ENCODE measurements at regions not wholly inside any gene's neighbourhood (a gene's known extent, or its start where the extent isn't known, plus 50 kb on each side); places are given as distances from the start of the nearest gene placed in this dataset.

DNA sequence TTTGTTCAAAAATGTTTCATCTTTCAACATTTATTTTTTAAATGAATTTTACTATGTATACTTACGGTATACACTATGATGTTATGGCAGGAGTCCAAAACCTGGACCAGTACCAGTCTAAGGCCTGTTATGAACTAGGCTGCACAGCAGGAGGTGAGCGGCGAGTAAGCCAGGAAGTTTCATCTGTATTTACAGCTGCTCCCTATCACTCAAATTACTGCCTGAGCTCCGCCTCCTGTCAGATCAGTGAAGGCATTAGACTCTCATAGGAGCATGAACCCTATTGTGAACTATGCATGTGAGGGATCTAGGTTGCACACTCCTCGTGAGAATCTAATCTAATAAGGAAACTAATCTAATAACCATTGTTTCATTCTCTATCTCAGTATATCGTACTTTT lies 715.5 kb upstream of the PTPRD start:
- WGBS, 2 experiments (ENCODE audit: extremely low coverage in 2 of 2, insufficient read length in 1 of 2): no CpG with 5 or more reads among the region's 6 CpGs
- no peak overlapping the region for H3K14ac ChIP-seq (replicated peaks; ENCODE audit: low read depth, low read length)
- dilution Hi-C loops (cut with HindIII; ENCODE audit: low sequenced_read_pairs, unreplicated experiment): no loop called here
- H2BK15ac ChIP-seq (ENCODE audit: low read depth, low read length): no peak overlapping the region
- H3K4me2 ChIP-seq (ENCODE audit: low read depth, low read length): no peak overlapping the region
- no peaks in the 10 kb centered on the region for H3K36me3 ChIP-seq (ENCODE audit: control insufficient read depth, insufficient read depth, low read length)
- H3K9me3 ChIP-seq (ENCODE audit: control insufficient read depth, insufficient read depth, low read length): peaks cover 2% of the 10 kb centered on the region; the same call in 1 of the 2 replicates
- H4K5ac ChIP-seq (ENCODE audit: low read depth, low read length): no peak overlapping the region
- in situ Hi-C loops (cut with MboI; ENCODE audit: low sequenced_read_pairs): no loop called here
- ATAC-seq (ENCODE audit: low read depth) (no peak), DNase-seq (no peak)
- H3K4ac ChIP-seq (ENCODE audit: low read depth, low read length): no peak overlapping the region
- intact Hi-C loops (cut with micrococcal nuclease): no loop called here
- no peak overlapping the region for H3K56ac ChIP-seq (ENCODE audit: extremely low read depth, insufficient read depth, low read length)
- no peaks in the 10 kb centered on the region for H3K4me1 ChIP-seq (ENCODE audit: control insufficient read depth, insufficient read depth, low read length)
- H3K27me3 ChIP-seq (ENCODE audit: control insufficient read depth, insufficient read depth, low read length): no peaks in the 10 kb centered on the region
- no peaks in the 10 kb centered on the region for H3K9me1 ChIP-seq (ENCODE audit: insufficient read depth, low read length)
- no peaks in the 10 kb centered on the region for H3K79me1 ChIP-seq (ENCODE audit: low read depth in 1 of 2, low read length in 2 of 2)
- ChIA-PET POLR2A (ENCODE audit: unreplicated experiment) (no interaction called here), CTCF (no interaction called here)
- BruUV-seq (replicated peaks): no TSS peak
- no peak overlapping the region for H4K8ac ChIP-seq (ENCODE audit: low read depth in 2 of 2, low read length in 2 of 2)
- no peak overlapping the region for H2BK20ac ChIP-seq (ENCODE audit: low read depth, low read length)
- no peak overlapping the region for H2AK5ac ChIP-seq (ENCODE audit: low read depth, low read length)
- H2AK9ac ChIP-seq (replicated peaks; ENCODE audit: low read depth, low read length, poor library complexity): no peak overlapping the region
- H3K4me3 ChIP-seq (ENCODE audit: insufficient read depth, low read depth, low read length): no peak overlapping the region
- H4K91ac ChIP-seq (ENCODE audit: insufficient read depth, low read depth, low read length): no peak overlapping the region
- H2AFZ ChIP-seq (replicated peaks; ENCODE audit: low read length, poor library complexity): no peak overlapping the region
- H2BK5ac ChIP-seq (ENCODE audit: low read depth, low read length, poor library complexity, severe bottlenecking): no peak overlapping the region
- no peaks in the 10 kb centered on the region for H4K20me1 ChIP-seq (ENCODE audit: insufficient read depth, low read length)
- no peak overlapping the region for H3K27ac ChIP-seq (ENCODE audit: insufficient read depth, low read length)
- H3K9ac ChIP-seq (ENCODE audit: low read depth, low read length): no peak overlapping the region
- H3K18ac ChIP-seq (ENCODE audit: low read depth, low read length): no peak overlapping the region
- TF ChIP-seq RFX5 (IDR thresholded peaks at IDR 0.05; ENCODE audit: low read depth, low read length) (no peak), RCOR1 (IDR thresholded peaks at IDR 0.05; ENCODE audit: insufficient replicate concordance, low read length) (no peak), MXI1 (IDR thresholded peaks at IDR 0.05; ENCODE audit: borderline replicate concordance, low read depth, low read length) (no peak), NFE2L2 (IDR thresholded peaks at IDR 0.05; ENCODE audit: low read depth, low read length) (no peak), RAD21 (IDR thresholded peaks at IDR 0.05; ENCODE audit: low read length) (no peak), SMC3 (IDR thresholded peaks at IDR 0.05; ENCODE audit: low read depth, low read length) (no peak), POLR2A (IDR thresholded peaks at IDR 0.05; ENCODE audit: low read depth, low read length) (no peak), BHLHE40 (IDR thresholded peaks at IDR 0.05; ENCODE audit: low read depth, low read length) (no peak), MAZ (IDR thresholded peaks at IDR 0.05; ENCODE audit: borderline replicate concordance, low read depth, low read length) (no peak), MAFK (IDR thresholded peaks at IDR 0.05; ENCODE audit: low read depth, low read length) (no peak), CEBPB (IDR thresholded peaks at IDR 0.05; ENCODE audit: low read depth, low read length) (no peak), CHD1 (IDR thresholded peaks at IDR 0.05; ENCODE audit: low read depth, low read length) (no peak)
- TF ChIP-seq, protein P1, sequence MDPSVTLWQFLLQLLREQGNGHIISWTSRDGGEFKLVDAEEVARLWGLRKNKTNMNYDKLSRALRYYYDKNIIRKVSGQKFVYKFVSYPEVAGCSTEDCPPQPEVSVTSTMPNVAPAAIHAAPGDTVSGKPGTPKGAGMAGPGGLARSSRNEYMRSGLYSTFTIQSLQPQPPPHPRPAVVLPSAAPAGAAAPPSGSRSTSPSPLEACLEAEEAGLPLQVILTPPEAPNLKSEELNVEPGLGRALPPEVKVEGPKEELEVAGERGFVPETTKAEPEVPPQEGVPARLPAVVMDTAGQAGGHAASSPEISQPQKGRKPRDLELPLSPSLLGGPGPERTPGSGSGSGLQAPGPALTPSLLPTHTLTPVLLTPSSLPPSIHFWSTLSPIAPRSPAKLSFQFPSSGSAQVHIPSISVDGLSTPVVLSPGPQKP (IDR thresholded peaks at IDR 0.05; ENCODE audit: borderline replicate concordance, low read depth, low read length): no peak
- TF ChIP-seq, protein P2, sequence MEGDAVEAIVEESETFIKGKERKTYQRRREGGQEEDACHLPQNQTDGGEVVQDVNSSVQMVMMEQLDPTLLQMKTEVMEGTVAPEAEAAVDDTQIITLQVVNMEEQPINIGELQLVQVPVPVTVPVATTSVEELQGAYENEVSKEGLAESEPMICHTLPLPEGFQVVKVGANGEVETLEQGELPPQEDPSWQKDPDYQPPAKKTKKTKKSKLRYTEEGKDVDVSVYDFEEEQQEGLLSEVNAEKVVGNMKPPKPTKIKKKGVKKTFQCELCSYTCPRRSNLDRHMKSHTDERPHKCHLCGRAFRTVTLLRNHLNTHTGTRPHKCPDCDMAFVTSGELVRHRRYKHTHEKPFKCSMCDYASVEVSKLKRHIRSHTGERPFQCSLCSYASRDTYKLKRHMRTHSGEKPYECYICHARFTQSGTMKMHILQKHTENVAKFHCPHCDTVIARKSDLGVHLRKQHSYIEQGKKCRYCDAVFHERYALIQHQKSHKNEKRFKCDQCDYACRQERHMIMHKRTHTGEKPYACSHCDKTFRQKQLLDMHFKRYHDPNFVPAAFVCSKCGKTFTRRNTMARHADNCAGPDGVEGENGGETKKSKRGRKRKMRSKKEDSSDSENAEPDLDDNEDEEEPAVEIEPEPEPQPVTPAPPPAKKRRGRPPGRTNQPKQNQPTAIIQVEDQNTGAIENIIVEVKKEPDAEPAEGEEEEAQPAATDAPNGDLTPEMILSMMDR (conservative IDR thresholded peaks at IDR 0.05; ENCODE audit: low read depth, low read length): no peak
- H2BK120ac ChIP-seq (ENCODE audit: low read depth, low read length): no peak overlapping the region
- no peak overlapping the region for H3K23ac ChIP-seq (ENCODE audit: low read depth, low read length)

All from IMR-90 (cell line).